Ishikawa (cell line): ENCODE measurements at regions not wholly inside any gene's neighbourhood (a gene's known extent, or its start where the extent isn't known, plus 50 kb on each side); places are given as distances from the start of the nearest gene placed in this dataset.

ENCODE experiments used
- CEBPB ChIP-seq: IDR thresholded peaks from 2 replicates; pipeline ENCODE4 v1.6.1; 2012
- CREB1 ChIP-seq: IDR thresholded peaks from 2 replicates; pipeline ENCODE4 v1.6.1; 2012; ENCODE audit warnings: low read depth
- EGR1 ChIP-seq: IDR thresholded peaks from 2 replicates; pipeline ENCODE4 v1.6.1; 2012
- EP300 ChIP-seq: IDR thresholded peaks from 2 replicates; pipeline ENCODE4 v1.6.1; 2012; ENCODE audit warnings: borderline replicate concordance
- FOXM1 ChIP-seq: IDR thresholded peaks from 2 replicates; pipeline ENCODE4 v1.6.1; 2012; ENCODE audit warnings: low read depth, borderline replicate concordance
- MAX ChIP-seq: IDR thresholded peaks from 2 replicates; pipeline ENCODE4 v1.6.1; 2012
- NFIC ChIP-seq: IDR thresholded peaks from 2 replicates; pipeline ENCODE4 v1.6.1; 2012
- RAD21 ChIP-seq: IDR thresholded peaks from 2 replicates; pipeline ENCODE4 v1.6.1; 2012; ENCODE audit warnings: low read depth
- TAF1 ChIP-seq: IDR thresholded peaks from 2 replicates; pipeline ENCODE4 v1.6.1; 2012; ENCODE audit warnings: low read depth, mild to moderate bottlenecking
- TCF12 ChIP-seq: IDR thresholded peaks from 2 replicates; pipeline ENCODE4 v1.6.1; 2012; ENCODE audit warnings: low read depth
- TEAD4 ChIP-seq: IDR thresholded peaks from 2 replicates; pipeline ENCODE4 v1.6.1; 2012
- YY1 ChIP-seq: IDR thresholded peaks from 2 replicates; pipeline ENCODE4 v1.6.1; 2012; ENCODE audit warnings: low read depth
- ZBTB7A ChIP-seq: IDR thresholded peaks from 2 replicates; pipeline ENCODE4 v1.6.1; 2012; ENCODE audit warnings: low read depth
- TF ChIP-seq, protein P1 (sequence below): IDR thresholded peaks from 2 replicates; pipeline ENCODE4 v1.6.1; 2012
- TF ChIP-seq, protein P2 (sequence below): IDR thresholded peaks from 2 replicates; pipeline ENCODE4 v1.6.1; 2012; ENCODE audit warnings: low read depth, mild to moderate bottlenecking

DNA sequence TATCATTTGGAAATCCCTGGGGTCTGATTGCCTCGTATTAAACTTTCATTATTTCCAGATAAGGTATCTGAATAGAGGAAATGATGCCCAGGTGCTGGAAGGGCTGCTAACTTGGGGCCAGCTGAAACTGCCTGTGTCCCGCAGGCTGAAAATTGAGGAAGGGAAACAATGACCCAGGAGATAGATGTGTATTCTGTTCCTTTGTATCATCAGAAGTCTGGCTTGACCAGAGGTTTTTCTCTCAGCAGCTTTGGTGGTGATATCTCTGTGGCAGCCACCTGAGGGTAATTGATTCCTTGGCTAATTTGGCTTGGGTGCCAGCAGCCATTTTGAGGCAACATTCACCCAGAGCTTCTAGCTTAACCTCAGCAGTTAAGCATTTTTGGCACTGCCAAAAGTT lies 90.0 kb upstream of the STT3B start:
- TF ChIP-seq YY1 (no peak), TEAD4 (no peak), TCF12 (no peak), EP300 (no peak), FOXM1 (no peak), RAD21 (no peak), NFIC (no peak), EGR1 (no peak), CEBPB (no peak), TAF1 (no peak), MAX (no peak), CREB1 (no peak), ZBTB7A (no peak)
- TF ChIP-seq, protein P1, sequence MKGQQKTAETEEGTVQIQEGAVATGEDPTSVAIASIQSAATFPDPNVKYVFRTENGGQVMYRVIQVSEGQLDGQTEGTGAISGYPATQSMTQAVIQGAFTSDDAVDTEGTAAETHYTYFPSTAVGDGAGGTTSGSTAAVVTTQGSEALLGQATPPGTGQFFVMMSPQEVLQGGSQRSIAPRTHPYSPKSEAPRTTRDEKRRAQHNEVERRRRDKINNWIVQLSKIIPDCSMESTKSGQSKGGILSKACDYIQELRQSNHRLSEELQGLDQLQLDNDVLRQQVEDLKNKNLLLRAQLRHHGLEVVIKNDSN = no peak
- TF ChIP-seq, protein P2, sequence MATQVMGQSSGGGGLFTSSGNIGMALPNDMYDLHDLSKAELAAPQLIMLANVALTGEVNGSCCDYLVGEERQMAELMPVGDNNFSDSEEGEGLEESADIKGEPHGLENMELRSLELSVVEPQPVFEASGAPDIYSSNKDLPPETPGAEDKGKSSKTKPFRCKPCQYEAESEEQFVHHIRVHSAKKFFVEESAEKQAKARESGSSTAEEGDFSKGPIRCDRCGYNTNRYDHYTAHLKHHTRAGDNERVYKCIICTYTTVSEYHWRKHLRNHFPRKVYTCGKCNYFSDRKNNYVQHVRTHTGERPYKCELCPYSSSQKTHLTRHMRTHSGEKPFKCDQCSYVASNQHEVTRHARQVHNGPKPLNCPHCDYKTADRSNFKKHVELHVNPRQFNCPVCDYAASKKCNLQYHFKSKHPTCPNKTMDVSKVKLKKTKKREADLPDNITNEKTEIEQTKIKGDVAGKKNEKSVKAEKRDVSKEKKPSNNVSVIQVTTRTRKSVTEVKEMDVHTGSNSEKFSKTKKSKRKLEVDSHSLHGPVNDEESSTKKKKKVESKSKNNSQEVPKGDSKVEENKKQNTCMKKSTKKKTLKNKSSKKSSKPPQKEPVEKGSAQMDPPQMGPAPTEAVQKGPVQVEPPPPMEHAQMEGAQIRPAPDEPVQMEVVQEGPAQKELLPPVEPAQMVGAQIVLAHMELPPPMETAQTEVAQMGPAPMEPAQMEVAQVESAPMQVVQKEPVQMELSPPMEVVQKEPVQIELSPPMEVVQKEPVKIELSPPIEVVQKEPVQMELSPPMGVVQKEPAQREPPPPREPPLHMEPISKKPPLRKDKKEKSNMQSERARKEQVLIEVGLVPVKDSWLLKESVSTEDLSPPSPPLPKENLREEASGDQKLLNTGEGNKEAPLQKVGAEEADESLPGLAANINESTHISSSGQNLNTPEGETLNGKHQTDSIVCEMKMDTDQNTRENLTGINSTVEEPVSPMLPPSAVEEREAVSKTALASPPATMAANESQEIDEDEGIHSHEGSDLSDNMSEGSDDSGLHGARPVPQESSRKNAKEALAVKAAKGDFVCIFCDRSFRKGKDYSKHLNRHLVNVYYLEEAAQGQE = no peak

DNA sequence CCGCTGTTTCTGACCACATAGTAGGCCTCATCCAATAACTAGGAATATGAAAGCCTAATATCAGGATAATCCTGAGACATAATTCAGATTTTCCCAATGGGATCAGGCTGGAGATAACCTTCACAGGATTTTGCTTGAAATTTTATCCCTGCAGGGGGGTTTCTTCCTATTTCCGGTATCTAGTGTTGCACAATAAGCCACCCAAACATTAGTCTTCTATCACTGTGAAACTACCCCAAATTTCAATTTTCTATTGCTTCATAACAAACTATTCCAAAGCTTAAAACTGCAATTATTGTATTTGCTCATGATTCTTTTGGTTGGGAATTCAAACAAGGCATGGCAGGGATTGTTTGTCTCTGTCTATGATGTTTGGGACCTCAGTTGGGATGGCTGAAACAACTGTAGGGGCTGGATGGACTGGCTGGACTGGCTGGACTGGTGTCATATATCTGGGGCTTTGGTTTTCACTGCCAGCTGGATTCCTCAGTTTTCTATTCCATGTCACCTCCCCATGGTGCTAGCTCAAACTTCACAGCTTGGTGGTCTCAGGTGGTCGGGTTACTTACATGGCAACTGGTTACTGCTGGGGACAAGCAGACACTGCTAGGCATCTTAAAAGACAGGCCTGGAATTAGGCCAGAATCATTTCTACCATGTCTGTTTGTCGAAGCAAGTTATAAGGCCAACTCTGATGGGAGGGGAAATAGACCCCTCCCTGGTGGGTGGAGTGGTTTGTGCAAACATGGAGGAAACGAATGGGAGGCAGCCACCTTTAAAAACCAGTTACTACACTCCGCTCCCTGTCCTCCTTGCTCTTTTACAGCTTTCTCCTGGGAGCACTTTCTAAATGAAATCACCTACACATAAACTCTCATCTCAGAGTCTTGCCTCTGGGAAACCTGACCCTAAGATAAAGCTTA lies 88.2 kb upstream of the STT3B start:
- TF ChIP-seq EGR1 (no peak), TCF12 (no peak), NFIC (no peak), ZBTB7A (no peak), TEAD4 (no peak), EP300 (no peak), TAF1 (no peak), CEBPB (no peak), CREB1 (no peak), RAD21 (no peak), YY1 (no peak), MAX (no peak), FOXM1 (no peak)
- TF ChIP-seq, protein P1 = no peak
- TF ChIP-seq, protein P2 = no peak

GRCh38 chr3:31445701-31446100 lies 87.0 kb upstream of the STT3B start:
- TF ChIP-seq TAF1 = no peak
- TF ChIP-seq FOXM1 = no peak
- TF ChIP-seq EGR1 = no peak
- no peak for TF ChIP-seq RAD21
- TF ChIP-seq YY1 = no peak
- TF ChIP-seq, protein P2 = no peak
- TF ChIP-seq TCF12 = no peak
- no peak for TF ChIP-seq CREB1
- no peak for TF ChIP-seq TEAD4
- TF ChIP-seq CEBPB = no peak
- TF ChIP-seq EP300 = no peak
- TF ChIP-seq, protein P1 = no peak
- no peak for TF ChIP-seq ZBTB7A
- TF ChIP-seq NFIC = no peak
- no peak for TF ChIP-seq MAX
